ENCODE measurements at regions not wholly inside any gene's neighbourhood (a gene's known extent, or its start where the extent isn't known, plus 50 kb on each side); places are given as distances from the start of the nearest gene placed in this dataset.

DNA sequence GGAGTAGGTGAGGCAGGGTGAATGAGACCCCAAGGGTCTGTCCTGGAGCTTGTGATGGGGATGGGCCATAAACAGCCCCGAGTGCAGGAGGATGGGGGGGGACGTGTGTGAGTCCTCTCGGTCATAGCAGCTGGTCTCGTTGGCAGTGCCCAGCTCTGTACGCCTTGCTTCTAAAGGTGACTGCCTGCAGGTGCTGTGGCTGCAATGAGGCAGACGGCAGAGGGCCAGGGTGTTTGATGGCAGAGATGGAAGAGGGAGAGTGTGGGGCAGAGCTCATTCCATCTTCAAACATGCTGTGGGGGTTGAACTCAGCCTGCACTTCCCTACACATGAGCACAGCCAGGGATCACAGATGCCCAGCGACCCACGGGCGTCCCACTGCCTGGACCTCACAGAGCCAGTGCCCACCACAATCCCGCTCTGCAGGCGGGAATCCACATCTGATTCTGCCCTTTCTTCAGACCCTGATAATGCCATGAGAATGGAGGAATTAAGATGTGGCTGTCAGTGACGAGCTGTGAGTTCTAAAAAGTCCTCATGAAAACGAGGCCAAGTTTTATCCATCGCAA lies 123.3 kb upstream of the CDH4 start:
- TF ChIP-seq, protein P1, sequence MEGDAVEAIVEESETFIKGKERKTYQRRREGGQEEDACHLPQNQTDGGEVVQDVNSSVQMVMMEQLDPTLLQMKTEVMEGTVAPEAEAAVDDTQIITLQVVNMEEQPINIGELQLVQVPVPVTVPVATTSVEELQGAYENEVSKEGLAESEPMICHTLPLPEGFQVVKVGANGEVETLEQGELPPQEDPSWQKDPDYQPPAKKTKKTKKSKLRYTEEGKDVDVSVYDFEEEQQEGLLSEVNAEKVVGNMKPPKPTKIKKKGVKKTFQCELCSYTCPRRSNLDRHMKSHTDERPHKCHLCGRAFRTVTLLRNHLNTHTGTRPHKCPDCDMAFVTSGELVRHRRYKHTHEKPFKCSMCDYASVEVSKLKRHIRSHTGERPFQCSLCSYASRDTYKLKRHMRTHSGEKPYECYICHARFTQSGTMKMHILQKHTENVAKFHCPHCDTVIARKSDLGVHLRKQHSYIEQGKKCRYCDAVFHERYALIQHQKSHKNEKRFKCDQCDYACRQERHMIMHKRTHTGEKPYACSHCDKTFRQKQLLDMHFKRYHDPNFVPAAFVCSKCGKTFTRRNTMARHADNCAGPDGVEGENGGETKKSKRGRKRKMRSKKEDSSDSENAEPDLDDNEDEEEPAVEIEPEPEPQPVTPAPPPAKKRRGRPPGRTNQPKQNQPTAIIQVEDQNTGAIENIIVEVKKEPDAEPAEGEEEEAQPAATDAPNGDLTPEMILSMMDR (IDR thresholded peaks at IDR 0.05): no peak
- TF ChIP-seq POLR2A (IDR thresholded peaks at IDR 0.05): no peak

Data from lower leg skin (tissue), 3 donors.